K562 (cell line): ENCODE measurements at regions not wholly inside any gene's neighbourhood (a gene's known extent, or its start where the extent isn't known, plus 50 kb on each side); places are given as distances from the start of the nearest gene placed in this dataset.

Experiments used
- AFF1 ChIP-seq, 2 experiments: fragments of 450-650 bp; IDR thresholded peaks; 2 replicates each; pipeline ENCODE4 v1.6.1; 2018; ENCODE audit warnings: mild to moderate bottlenecking in 2 of 2, low read depth in 1 of 2; ENCODE audit not compliant: partially characterized antibody in 2 of 2
- BHLHE40 ChIP-seq: IDR thresholded peaks from 2 replicates; pipeline ENCODE4 v1.6.1; 2011; ENCODE audit warnings: low read length, improper control_type of control experiment
- FIP1L1 ChIP-seq: fragments of 200-400 bp; formaldehyde crosslinking; IDR thresholded peaks from 2 replicates; pipeline ENCODE4 v1.6.1; 2018; ENCODE audit warnings: mild to moderate bottlenecking, low read depth, low read length; ENCODE audit not compliant: poor library complexity, severe bottlenecking
- NFXL1 ChIP-seq: fragments of 450-650 bp; formaldehyde crosslinking; IDR thresholded peaks from 2 replicates; pipeline ENCODE4 v1.4.0; 2021; ENCODE audit warnings: mild to moderate bottlenecking
- PHB ChIP-seq: fragments of 250-450 bp; sonication (Bioruptor Pico); IDR thresholded peaks from 2 replicates; pipeline ENCODE4 v1.5.0; 2021
- POU5F1 ChIP-seq: fragments of 150-350 bp; IDR thresholded peaks from 2 replicates; pipeline ENCODE4 v1.6.1; 2014; ENCODE audit warnings: borderline replicate concordance, low read length, low read depth, mild to moderate bottlenecking; ENCODE audit not compliant: partially characterized antibody
- RBM15 ChIP-seq: fragments of 200-400 bp; formaldehyde crosslinking; IDR thresholded peaks from 2 replicates; pipeline ENCODE4 v1.6.1; 2018; ENCODE audit warnings: mild to moderate bottlenecking, low read length, moderate library complexity; ENCODE audit not compliant: insufficient read depth
- RBM22 ChIP-seq: fragments of 200-400 bp; formaldehyde crosslinking; IDR thresholded peaks from 2 replicates; pipeline ENCODE4 v1.6.1; 2018; ENCODE audit warnings: low read length, low read depth; ENCODE audit not compliant: poor library complexity, severe bottlenecking
- RCOR1 ChIP-seq, 2 experiments: IDR thresholded peaks; 2 replicates each; pipeline ENCODE4 v1.6.1; 2012; ENCODE audit warnings: low read depth in 2 of 2, low read length in 2 of 2, borderline replicate concordance in 1 of 2, improper control_type of control experiment in 1 of 2
- RFX5 ChIP-seq: IDR thresholded peaks from 2 replicates; pipeline ENCODE4 v1.6.1; 2011; ENCODE audit warnings: low read depth, mild to moderate bottlenecking, improper control_type of control experiment, low read length
- RNF2 ChIP-seq: sonication (generic); IDR thresholded peaks from 2 replicates; pipeline ENCODE4 v1.6.1; 2016
- ZNF121 ChIP-seq: sonication (generic); formaldehyde crosslinking; conservative IDR thresholded peaks from 2 replicates; pipeline ENCODE4 v1.8.0; 2022; ENCODE audit warnings: missing genetic modification reagents
- ZNF311 ChIP-seq: fragments of 250-450 bp; sonication (Bioruptor Pico); IDR thresholded peaks from 2 replicates; pipeline ENCODE4 v1.4.0; 2020; ENCODE audit warnings: mild to moderate bottlenecking, moderate library complexity
- TF ChIP-seq, protein P1 (sequence below): fragments of 450-650 bp; IDR thresholded peaks from 2 replicates; pipeline ENCODE4 v1.6.1; 2014; ENCODE audit warnings: low read depth, mild to moderate bottlenecking, moderate library complexity, borderline replicate concordance

DNA sequence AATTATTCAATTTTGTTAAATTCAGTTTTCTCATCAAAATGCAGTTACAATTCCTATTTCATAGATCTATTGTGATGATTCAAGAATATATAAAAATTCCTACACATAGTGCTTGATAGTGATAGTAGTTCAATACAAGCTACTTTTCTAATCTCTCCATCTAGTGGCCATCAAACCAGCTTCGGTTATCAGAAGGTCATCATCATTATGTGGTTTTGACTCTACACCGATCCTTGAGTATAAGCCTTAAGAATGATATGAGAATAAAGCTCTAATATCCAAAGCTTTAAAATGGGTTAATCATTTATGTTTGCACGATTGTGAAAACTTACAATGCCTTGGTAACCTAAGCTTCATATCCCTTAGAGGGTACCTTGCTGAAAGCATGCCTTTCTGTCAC, 167.5 kb upstream of the PREP start (continued):
- TF ChIP-seq FIP1L1 (no peak), RBM15 (no peak), POU5F1 (no peak), RBM22 (no peak), RCOR1 (IDR thresholded peaks at IDR 0.05; ENCODE audit: borderline replicate concordance in 1 of 2, low read depth in 2 of 2, low read length in 2 of 2) (no peak), RFX5 (no peak), BHLHE40 (no peak), NFXL1 (no peak), ZNF311 (CRISPR knock-in tag) (no peak), AFF1 (IDR thresholded peaks at IDR 0.05; ENCODE audit: low read depth in 1 of 2, partially characterized antibody in 2 of 2) (no peak), ZNF121 (CRISPR knock-in tag) (no peak), PHB (no peak), RNF2 (no peak)
- TF ChIP-seq, protein P1, sequence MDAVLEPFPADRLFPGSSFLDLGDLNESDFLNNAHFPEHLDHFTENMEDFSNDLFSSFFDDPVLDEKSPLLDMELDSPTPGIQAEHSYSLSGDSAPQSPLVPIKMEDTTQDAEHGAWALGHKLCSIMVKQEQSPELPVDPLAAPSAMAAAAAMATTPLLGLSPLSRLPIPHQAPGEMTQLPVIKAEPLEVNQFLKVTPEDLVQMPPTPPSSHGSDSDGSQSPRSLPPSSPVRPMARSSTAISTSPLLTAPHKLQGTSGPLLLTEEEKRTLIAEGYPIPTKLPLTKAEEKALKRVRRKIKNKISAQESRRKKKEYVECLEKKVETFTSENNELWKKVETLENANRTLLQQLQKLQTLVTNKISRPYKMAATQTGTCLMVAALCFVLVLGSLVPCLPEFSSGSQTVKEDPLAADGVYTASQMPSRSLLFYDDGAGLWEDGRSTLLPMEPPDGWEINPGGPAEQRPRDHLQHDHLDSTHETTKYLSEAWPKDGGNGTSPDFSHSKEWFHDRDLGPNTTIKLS = no peak
